Adrenal gland (tissue), 9 donors: ENCODE measurements at regions not wholly inside any gene's neighbourhood (a gene's known extent, or its start where the extent isn't known, plus 50 kb on each side); places are given as distances from the start of the nearest gene placed in this dataset.
"Not testable (repeated sequence)": the region's sequence is repeated elsewhere in the genome, so short reads cannot be mapped to it uniquely, and the experiment has no call there.

Experiments
- DNase-seq, 7 donors: peaks; one replicate each; pipeline ENCODE4 v3.0.0-alpha.2; 2019 to 2020
- H3K27ac ChIP-seq, 5 donors: fragments of 200-600 bp; sonication (generic) in 4 of 5; 1 replicate in 3 of 5; 2 replicates in 2 of 5; pipeline versions ENCODE4 v1.5.1 to v1.8.0; 2016 to 2020; ENCODE audit warnings: mild to moderate bottlenecking in 1 of 5
- H3K27me3 ChIP-seq: fragments of 200-600 bp; 2 replicates; pipeline ENCODE4 v1.8.0; 2021
- H3K36me3 ChIP-seq, 2 donors: fragments of 200-600 bp; replicated peaks in 1 of 2; 1 replicate in 1 of 2; 2 replicates in 1 of 2; pipeline versions ENCODE4 v1.5.1 to v1.8.0; 2018 to 2022
- H3K4me1 ChIP-seq, 2 donors: fragments of 200-600 bp; replicated peaks in 1 of 2; 1 replicate in 1 of 2; 2 replicates in 1 of 2; pipeline versions ENCODE4 v1.5.1 to v1.8.0; 2018 to 2021
- H3K4me3 ChIP-seq, 4 donors: fragments of 200-600 bp; sonication (generic) in 3 of 4; one replicate each; pipeline ENCODE4 v1.5.1; 2016 to 2018
- H3K9me3 ChIP-seq, 3 donors: fragments of 200-600 bp; sonication (generic) in 1 of 3; replicated peaks in 1 of 3; 1 replicate in 2 of 3; 2 replicates in 1 of 3; pipeline versions ENCODE4 v1.5.1 to v1.8.0; 2016 to 2021
- WGBS, 4 donors: extraction: QIAGEN DNeasy Blood & Tissue Kit in 2 of 4; methylation state at CpG; one replicate each; pipeline versions ENCODE4 v1.1.5 to v1.1.7; 2013 to 2017; 5-methylcytosine and 5-hydroxymethylcytosine counted together
- intact Hi-C, 2 donors: fragments of 100-400 bp; cut with DNase I; formaldehyde crosslinking; loops; one replicate each; pipeline versions ENCODE4 v1.14.1 to v1.15.0; 2022 to 2023
- TF ChIP-seq, protein P1 (sequence below), 6 experiments: fragments of 450-650 bp in 4 of 6; fragments of 200-600 bp in 2 of 6; sonication (generic) in 1 of 6; IDR thresholded peaks; 1 replicate in 5 of 6; 2 replicates in 1 of 6; pipeline versions ENCODE4 v1.5.1 to v1.8.0; 2016 to 2021; ENCODE audit warnings: antibody characterized with exemption in 6 of 6, mild to moderate bottlenecking in 2 of 6, moderate library complexity in 1 of 6
- donor health status: healthy with polysubstance abuse.
- donor health status: Bipolar disorder and iron deficiency.
- donor health status: DM: yes; HTN: yes; CAD: no.
- donor health status: DM: no; HTN: no; CAD: no.
- donor health status: DM: no; HTN: no; CAD: no.

DNA sequence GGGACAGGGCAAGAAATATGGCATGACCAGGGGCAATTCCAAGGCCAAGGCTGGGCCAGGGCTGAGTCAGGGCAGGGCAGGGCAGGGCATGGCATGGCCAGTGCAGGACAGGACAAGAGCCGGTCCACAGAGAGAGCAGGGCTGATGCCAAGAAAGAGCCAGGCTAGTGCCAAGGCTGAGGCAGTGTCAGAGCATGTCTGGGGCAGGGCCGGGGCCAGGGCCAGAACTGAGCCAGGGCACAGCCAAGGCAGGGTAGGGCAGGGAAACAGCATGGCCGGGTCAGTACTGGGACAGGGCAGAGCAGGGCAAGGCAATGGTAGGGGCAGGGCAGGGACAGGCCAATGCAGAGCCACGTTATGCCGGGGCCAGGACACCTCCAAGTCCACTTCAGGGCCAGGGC is 403.9 kb downstream of the ZNF33B start:
- H3K36me3 ChIP-seq, H3K4me1 ChIP-seq, DNase-seq, H3K9me3 ChIP-seq, H3K27ac ChIP-seq, intact Hi-C loops, H3K27me3 ChIP-seq, H3K4me3 ChIP-seq: not testable (repeated sequence)
- WGBS, 4 donors, result 75 to 84% (median 84%) methylated on average over 3 to 5 of the region's 5 CpGs; no CpG with 5 or more reads in 1 of the 4 donors

GRCh38 chr10:42233461-42234206 is 404.7 kb downstream of the ZNF33B start:
- DNase-seq, intact Hi-C loops, H3K4me3 ChIP-seq, H3K4me1 ChIP-seq, H3K9me3 ChIP-seq, H3K27ac ChIP-seq, H3K27me3 ChIP-seq, H3K36me3 ChIP-seq: not testable (repeated sequence)
- 83 to 100% (median 84%) methylated on average over 2 to 8 of the region's 8 CpGs for whole genome bisulfite sequencing, 4 donors

GRCh38 chr10:42232955-42233354 is 405.4 kb downstream of the ZNF33B start:
- H3K36me3 ChIP-seq, H3K4me3 ChIP-seq, DNase-seq, intact Hi-C loops, H3K9me3 ChIP-seq, H3K4me1 ChIP-seq, H3K27me3 ChIP-seq, H3K27ac ChIP-seq: not testable (repeated sequence)
- 79 to 86% methylated on average over 1 of the region's 1 CpG; no CpG with 5 or more reads in 2 of the 4 donors for WGBS, 4 donors

DNA sequence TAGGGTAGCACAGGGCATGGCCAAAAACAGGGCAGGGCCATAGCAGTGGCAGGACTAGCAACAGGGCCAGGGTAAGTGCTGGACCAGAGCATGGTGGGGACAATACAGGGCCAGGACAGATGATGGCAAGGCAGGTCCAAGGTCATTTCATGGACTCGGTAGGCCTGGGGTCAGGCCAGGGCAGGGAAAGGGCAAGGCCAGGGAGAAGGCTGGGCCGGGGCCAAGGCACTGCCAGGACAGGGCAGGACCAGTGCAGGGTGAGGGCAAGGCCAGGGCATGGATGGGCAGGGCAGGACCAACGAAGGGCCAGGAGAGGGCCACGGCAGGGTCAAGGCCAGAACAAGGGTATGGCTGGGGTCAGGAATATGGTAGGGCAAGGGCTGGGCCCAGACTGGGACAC is 407.6 kb downstream of the ZNF33B start:
- H3K27me3 ChIP-seq, H3K9me3 ChIP-seq, DNase-seq, H3K4me3 ChIP-seq, H3K4me1 ChIP-seq, H3K36me3 ChIP-seq, H3K27ac ChIP-seq, intact Hi-C loops: not testable (repeated sequence)
- WGBS, 4 donors, result 64 to 100% (median 75%) methylated on average over 1 to 4 of the region's 4 CpGs

DNA sequence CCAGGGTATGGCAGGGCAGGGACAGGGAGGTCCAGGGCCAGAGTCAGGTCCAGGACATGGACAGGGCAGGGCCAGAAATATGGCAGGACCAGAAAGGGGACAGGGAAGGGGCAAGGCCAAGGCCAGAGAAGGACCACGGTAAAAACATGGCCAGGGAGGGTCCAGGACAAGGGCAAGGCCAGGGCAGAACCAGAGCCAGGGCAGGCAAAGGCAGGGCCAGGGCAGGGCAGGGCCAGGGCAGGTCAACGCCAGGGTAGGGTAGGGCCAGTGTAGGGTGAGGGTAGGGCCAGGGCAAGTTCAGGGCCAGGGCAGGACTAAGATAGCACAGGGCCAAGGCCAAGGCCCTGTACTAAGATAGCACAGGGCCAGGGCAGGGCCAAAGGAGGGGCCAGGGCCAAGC is 408.3 kb downstream of the ZNF33B start:
- H3K4me1 ChIP-seq, H3K4me3 ChIP-seq, H3K9me3 ChIP-seq, DNase-seq, H3K36me3 ChIP-seq, intact Hi-C loops, H3K27me3 ChIP-seq, H3K27ac ChIP-seq: not testable (repeated sequence)
- WGBS, 4 donors, result 54 to 63% (median 58%) methylated on average over 2 of the region's 2 CpGs; no CpG with 5 or more reads in 1 of the 4 donors

DNA sequence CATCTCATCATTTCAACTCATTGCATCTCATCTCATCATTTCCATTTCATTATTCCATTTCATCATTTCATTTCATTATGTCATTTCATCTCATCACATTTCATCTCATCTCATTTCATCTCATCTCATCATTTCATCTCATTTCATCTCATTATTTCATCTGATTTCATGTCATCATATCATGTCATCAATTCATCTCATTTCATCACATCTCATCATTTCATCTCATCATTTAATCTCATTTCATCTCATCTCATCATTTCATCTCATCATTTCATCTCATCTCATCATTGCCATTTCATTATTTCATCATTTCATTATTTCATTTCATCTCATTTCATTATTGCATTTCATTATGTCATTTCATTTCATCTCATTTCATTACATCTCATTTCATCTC is 410.5 kb downstream of the ZNF33B start:
- DNase-seq, intact Hi-C loops, H3K4me1 ChIP-seq, H3K9me3 ChIP-seq, H3K4me3 ChIP-seq, H3K27me3 ChIP-seq, H3K36me3 ChIP-seq, H3K27ac ChIP-seq: not testable (repeated sequence)

- H3K36me3 ChIP-seq, H3K4me3 ChIP-seq, H3K27ac ChIP-seq, H3K27me3 ChIP-seq, intact Hi-C loops, DNase-seq, H3K4me1 ChIP-seq, H3K9me3 ChIP-seq: not testable (repeated sequence)
- 58 to 64% (median 63%) methylated on average over 3 of the region's 3 CpGs for WGBS, 4 donors
These were observed 444.8 kb downstream of the ZNF33B start for GRCh38 chr10:42193588-42193987.

DNA sequence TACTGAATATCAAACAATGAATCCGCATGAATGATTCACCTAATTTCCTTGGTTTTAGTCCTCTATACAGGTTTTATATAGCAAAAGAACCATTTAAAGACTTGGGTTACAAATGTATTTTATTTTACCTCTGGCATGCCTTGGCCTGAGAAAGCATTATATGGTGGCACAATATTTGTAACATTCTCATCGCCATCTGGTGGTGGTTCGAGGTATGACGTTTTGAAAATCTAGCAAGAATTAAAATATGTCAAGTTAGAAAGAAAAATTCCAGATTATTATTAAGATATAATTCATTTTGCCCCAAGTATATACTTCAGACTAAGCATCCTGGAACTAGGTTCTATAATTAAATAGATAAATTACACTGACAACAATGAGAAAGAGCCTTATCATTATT is 445.9 kb downstream of the ZNF33B start:
- H3K9me3 ChIP-seq, H3K36me3 ChIP-seq, H3K4me1 ChIP-seq, H3K27me3 ChIP-seq, intact Hi-C loops, H3K4me3 ChIP-seq, H3K27ac ChIP-seq: not testable (repeated sequence)
- WGBS, 4 donors, result 2 to 7% (median 2%) methylated on average over 4 of the region's 4 CpGs
- DNase-seq, result peak; percentile 28 to 63 (median 37)
- TF ChIP-seq, protein P1, sequence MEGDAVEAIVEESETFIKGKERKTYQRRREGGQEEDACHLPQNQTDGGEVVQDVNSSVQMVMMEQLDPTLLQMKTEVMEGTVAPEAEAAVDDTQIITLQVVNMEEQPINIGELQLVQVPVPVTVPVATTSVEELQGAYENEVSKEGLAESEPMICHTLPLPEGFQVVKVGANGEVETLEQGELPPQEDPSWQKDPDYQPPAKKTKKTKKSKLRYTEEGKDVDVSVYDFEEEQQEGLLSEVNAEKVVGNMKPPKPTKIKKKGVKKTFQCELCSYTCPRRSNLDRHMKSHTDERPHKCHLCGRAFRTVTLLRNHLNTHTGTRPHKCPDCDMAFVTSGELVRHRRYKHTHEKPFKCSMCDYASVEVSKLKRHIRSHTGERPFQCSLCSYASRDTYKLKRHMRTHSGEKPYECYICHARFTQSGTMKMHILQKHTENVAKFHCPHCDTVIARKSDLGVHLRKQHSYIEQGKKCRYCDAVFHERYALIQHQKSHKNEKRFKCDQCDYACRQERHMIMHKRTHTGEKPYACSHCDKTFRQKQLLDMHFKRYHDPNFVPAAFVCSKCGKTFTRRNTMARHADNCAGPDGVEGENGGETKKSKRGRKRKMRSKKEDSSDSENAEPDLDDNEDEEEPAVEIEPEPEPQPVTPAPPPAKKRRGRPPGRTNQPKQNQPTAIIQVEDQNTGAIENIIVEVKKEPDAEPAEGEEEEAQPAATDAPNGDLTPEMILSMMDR (IDR thresholded peaks at IDR 0.05), result peak; percentile 19 to 60 (median 48)

- DNase-seq, H3K36me3 ChIP-seq, intact Hi-C loops, H3K27ac ChIP-seq, H3K27me3 ChIP-seq, H3K4me1 ChIP-seq, H3K4me3 ChIP-seq, H3K9me3 ChIP-seq: not testable (repeated sequence)
- WGBS, 4 donors, result 54 to 80% (median 57%) methylated on average over 5 to 6 of the region's 6 CpGs
These were observed 450.7 kb downstream of the ZNF33B start for GRCh38 chr10:42187501-42188195.
